Neuronal stem cell (in vitro differentiated cells): ENCODE measurements at regions not wholly inside any gene's neighbourhood (a gene's known extent, or its start where the extent isn't known, plus 50 kb on each side); places are given as distances from the start of the nearest gene placed in this dataset.

ENCODE experiments used
- DNase-seq: peaks from one replicate; pipeline ENCODE4 v3.0.0-alpha.2; 2013; ENCODE audit warnings: low spot score
- H2AFZ ChIP-seq: one replicate; pipeline ENCODE4 v1.6.1; 2013; ENCODE audit warnings: mild to moderate bottlenecking, low read length, inconsistent platforms
- H2AK5ac ChIP-seq: 2 replicates; pipeline ENCODE4 v1.6.1; 2013; ENCODE audit warnings: low read depth, mild to moderate bottlenecking, inconsistent platforms, low read length, moderate library complexity, mixed read lengths
- H2BK120ac ChIP-seq: 2 replicates; pipeline ENCODE4 v1.6.1; 2013; ENCODE audit warnings: low read depth, mild to moderate bottlenecking, inconsistent platforms, low read length, moderate library complexity, mixed read lengths
- H2BK12ac ChIP-seq: one replicate; pipeline ENCODE4 v1.6.1; 2013; ENCODE audit warnings: low read length, inconsistent platforms
- H2BK15ac ChIP-seq: 2 replicates; pipeline ENCODE4 v1.6.1; 2013; ENCODE audit warnings: mild to moderate bottlenecking, low read length, inconsistent platforms, mixed read lengths
- H2BK5ac ChIP-seq: one replicate; pipeline ENCODE4 v1.6.1; 2013; ENCODE audit warnings: inconsistent platforms, mild to moderate bottlenecking, low read length, moderate library complexity
- H3K14ac ChIP-seq: one replicate; pipeline ENCODE4 v1.6.1; 2013; ENCODE audit warnings: low read length, inconsistent platforms
- H3K18ac ChIP-seq: 2 replicates; pipeline ENCODE4 v1.6.1; 2013; ENCODE audit warnings: low read length, inconsistent platforms
- H3K23ac ChIP-seq: 2 replicates; pipeline ENCODE4 v1.6.1; 2013; ENCODE audit warnings: low read depth, mild to moderate bottlenecking, mixed read lengths, low read length, inconsistent platforms; ENCODE audit not compliant: poor library complexity
- H3K27ac ChIP-seq: replicated peaks from 3 replicates; pipeline ENCODE4 v1.5.1; 2013; ENCODE audit warnings: low read length, inconsistent platforms
- H3K27me3 ChIP-seq, 3 experiments: 2 replicates each; pipeline ENCODE4 v1.6.1; 2013; ENCODE audit warnings: low read length in 3 of 3, mild to moderate bottlenecking in 2 of 3, inconsistent platforms in 1 of 3, low read depth in 1 of 3, mixed read lengths in 1 of 3, moderate library complexity in 1 of 3; ENCODE audit not compliant: control insufficient read depth in 3 of 3, insufficient read depth in 3 of 3
- H3K36me3 ChIP-seq, 2 donors: replicated peaks in 1 of 2; 2 replicates each; pipeline ENCODE4 v1.6.1; 2013; ENCODE audit warnings: low read length in 2 of 2; ENCODE audit not compliant: control insufficient read depth in 2 of 2, insufficient read depth in 2 of 2
- H3K4ac ChIP-seq: 2 replicates; pipeline ENCODE4 v1.6.1; 2013; ENCODE audit warnings: inconsistent platforms, mild to moderate bottlenecking, low read length, moderate library complexity
- H3K4me1 ChIP-seq, 2 donors: 1 replicate in 1 of 2; 2 replicates in 1 of 2; pipeline ENCODE4 v1.6.1; 2013; ENCODE audit warnings: low read length in 2 of 2, low read depth in 1 of 2; ENCODE audit not compliant: control insufficient read depth in 2 of 2, insufficient read depth in 1 of 2
- H3K4me2 ChIP-seq: one replicate; pipeline ENCODE4 v1.6.1; 2013; ENCODE audit warnings: mild to moderate bottlenecking, low read length, inconsistent platforms; ENCODE audit not compliant: insufficient read depth, poor library complexity, severe bottlenecking
- H3K4me3 ChIP-seq, 2 donors: 2 replicates each; pipeline ENCODE4 v1.5.1; 2013; ENCODE audit warnings: low read length in 2 of 2, mild to moderate bottlenecking in 2 of 2, inconsistent platforms in 1 of 2, moderate library complexity in 1 of 2
- H3K79me1 ChIP-seq: one replicate; pipeline ENCODE4 v1.6.1; 2013; ENCODE audit warnings: low read depth, mild to moderate bottlenecking, inconsistent platforms, low read length, moderate library complexity
- H3K9ac ChIP-seq: one replicate; pipeline ENCODE4 v1.6.1; 2013; ENCODE audit warnings: mild to moderate bottlenecking, low read depth, low read length, inconsistent platforms; ENCODE audit not compliant: poor library complexity
- H3K9me3 ChIP-seq, 2 donors: replicated peaks in 1 of 2; 2 replicates each; pipeline versions ENCODE3 to v1.6.1; 2013; ENCODE audit warnings: low read length in 2 of 2, mild to moderate bottlenecking in 2 of 2, inconsistent platforms in 1 of 2, low read depth in 1 of 2, mixed read lengths in 1 of 2, moderate library complexity in 1 of 2; ENCODE audit not compliant: control insufficient read depth in 2 of 2, insufficient read depth in 1 of 2
- H4K8ac ChIP-seq: one replicate; pipeline ENCODE4 v1.6.1; 2013; ENCODE audit warnings: low read depth, mild to moderate bottlenecking, inconsistent platforms, low read length, moderate library complexity
- H4K91ac ChIP-seq: one replicate; pipeline ENCODE4 v1.6.1; 2013; ENCODE audit warnings: low read length, low read depth, mild to moderate bottlenecking, inconsistent platforms; ENCODE audit not compliant: poor library complexity
- WGBS, 2 donors: extraction: QIAGEN DNeasy Blood & Tissue Kit; methylation state at CpG; one replicate each; pipeline ENCODE4 v1.1.7; 2013; ENCODE audit warnings: missing lambda C conversion rate in 2 of 2, mixed read lengths in 1 of 2; ENCODE audit not compliant: insufficient read length in 2 of 2, insufficient replicate concordance in 1 of 2; ENCODE audit errors: extremely low coverage in 2 of 2; 5-methylcytosine and 5-hydroxymethylcytosine counted together

DNA sequence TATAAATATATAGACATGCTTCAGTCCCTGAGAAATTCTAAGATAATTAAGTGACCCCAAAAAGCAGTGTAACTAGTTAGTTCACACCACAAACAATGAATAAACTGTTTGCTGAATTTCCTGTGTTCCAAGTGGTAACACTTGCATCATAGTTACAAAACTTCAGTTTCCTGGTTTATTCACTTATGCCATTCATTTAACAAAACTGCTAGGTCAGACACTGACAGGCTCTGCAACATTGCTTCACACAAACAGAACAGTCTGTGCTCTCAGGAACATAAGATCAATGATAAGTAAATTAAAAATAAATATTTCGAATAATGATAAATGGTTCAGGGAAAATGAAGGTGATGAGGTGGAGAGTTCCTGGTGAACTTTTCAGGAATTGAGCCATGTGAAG lies 133.3 kb upstream of the NAMPT start:
- Histone ChIP-seq H3K36me3 (no peaks in the 10 kb centered on the region), H3K23ac (no peak overlapping the region), H2BK12ac (no peak overlapping the region), H3K9ac (no peak overlapping the region), H3K18ac (no peak overlapping the region), H3K27ac (no peak overlapping the region), H3K79me1 (no peaks in the 10 kb centered on the region), H2AK5ac (no peak overlapping the region), H2BK15ac (no peak overlapping the region), H3K4ac (no peak overlapping the region), H3K4me1 (no peaks in the 10 kb centered on the region), H3K4me2 (no peak overlapping the region), H4K91ac (no peak overlapping the region), H3K27me3 (no peaks in the 10 kb centered on the region), H2AFZ (no peak overlapping the region), H3K9me3 (no peaks in the 10 kb centered on the region), H4K8ac (no peak overlapping the region), H3K4me3 (no peak overlapping the region), H2BK120ac (no peak overlapping the region), H2BK5ac (no peak overlapping the region), H3K14ac (no peak overlapping the region)
- WGBS, 2 donors: 100% methylated on average over 1 of the region's 1 CpG
- no peak for DNase-seq

DNA sequence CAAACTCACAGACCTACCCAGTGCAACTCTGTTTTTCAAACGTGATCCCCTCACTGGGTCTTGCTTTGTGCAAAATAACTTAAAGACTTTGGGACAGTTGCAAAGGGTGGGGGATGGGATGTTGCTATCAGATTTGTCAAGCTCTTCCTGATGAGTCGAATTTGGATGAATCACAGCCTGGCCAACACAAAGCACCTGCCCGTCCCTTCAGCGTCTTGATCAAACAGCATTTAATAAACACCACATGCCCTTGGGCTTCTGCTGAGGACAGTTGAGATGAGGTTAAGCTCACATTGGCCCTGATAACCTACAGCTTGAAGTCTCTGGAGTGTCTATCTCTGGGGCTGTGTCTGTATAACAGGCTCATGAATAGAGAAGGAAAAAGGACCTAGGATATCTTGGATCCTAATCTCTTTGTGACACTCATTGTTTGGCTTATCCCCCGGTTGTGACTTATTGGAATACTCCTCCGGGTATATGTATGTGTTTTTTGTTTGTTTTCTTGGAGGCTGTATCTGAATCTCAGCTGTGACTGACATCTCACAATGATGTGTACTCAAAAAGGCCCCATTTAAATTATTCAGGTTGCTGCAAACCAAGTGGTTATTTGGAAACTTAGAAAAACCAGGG lies 132.6 kb upstream of the NAMPT start:
- Histone ChIP-seq H3K18ac (no peak overlapping the region), H2BK15ac (no peak overlapping the region), H3K23ac (no peak overlapping the region), H2AFZ (no peak overlapping the region), H2BK5ac (no peak overlapping the region), H2BK12ac (no peak overlapping the region), H3K9ac (no peak overlapping the region), H2AK5ac (no peak overlapping the region), H3K4ac (no peak overlapping the region), H3K14ac (no peak overlapping the region), H2BK120ac (no peak overlapping the region), H3K4me1 (no peaks in the 10 kb centered on the region), H3K27ac (no peak overlapping the region), H4K8ac (no peak overlapping the region), H3K4me2 (no peak overlapping the region), H4K91ac (no peak overlapping the region), H3K36me3 (no peaks in the 10 kb centered on the region), H3K4me3 (no peak overlapping the region), H3K9me3 (no peaks in the 10 kb centered on the region), H3K27me3 (no peaks in the 10 kb centered on the region), H3K79me1 (no peaks in the 10 kb centered on the region)
- DNase-seq: no peak
- WGBS, 2 donors: no CpG with 5 or more reads among the region's 6 CpGs

DNA sequence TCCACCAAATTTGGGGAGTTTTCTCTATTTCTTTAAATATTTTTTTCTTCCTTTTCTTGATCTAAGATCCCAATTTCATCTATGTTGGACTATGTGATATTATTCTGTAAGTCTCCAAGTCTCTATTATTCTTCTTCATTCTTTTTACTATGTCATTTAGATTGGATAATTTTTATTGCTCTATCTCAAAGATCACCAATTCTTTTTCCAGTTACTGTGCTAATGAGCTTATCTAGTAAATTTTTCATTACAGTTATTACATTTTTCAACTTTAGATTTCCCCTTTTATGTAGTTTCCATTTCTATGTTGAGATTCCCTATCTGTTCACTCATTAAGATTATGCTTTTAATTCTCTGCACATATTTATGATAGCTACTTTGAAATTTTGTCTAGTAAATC lies 131.6 kb upstream of the NAMPT start:
- H3K4ac ChIP-seq: no peak overlapping the region
- H3K27me3 ChIP-seq: peaks cover 0 to 2% (median 0%) of the 10 kb centered on the region in 3 experiments
- no peak overlapping the region for H4K8ac ChIP-seq
- H3K27ac ChIP-seq: no peak overlapping the region
- no peaks in the 10 kb centered on the region for H3K79me1 ChIP-seq
- H3K18ac ChIP-seq: no peak overlapping the region
- H2AK5ac ChIP-seq: no peak overlapping the region
- no peak overlapping the region for H3K4me2 ChIP-seq
- H2BK120ac ChIP-seq: no peak overlapping the region
- H2BK5ac ChIP-seq: no peak overlapping the region
- H3K9ac ChIP-seq: no peak overlapping the region
- H2BK12ac ChIP-seq: no peak overlapping the region
- H3K36me3 ChIP-seq: no peaks in the 10 kb centered on the region
- H3K4me1 ChIP-seq: no peaks in the 10 kb centered on the region
- H2BK15ac ChIP-seq: no peak overlapping the region
- DNase-seq: no peak
- no peak overlapping the region for H4K91ac ChIP-seq
- no peak overlapping the region for H3K14ac ChIP-seq
- no peaks in the 10 kb centered on the region for H3K9me3 ChIP-seq
- H3K4me3 ChIP-seq: no peak overlapping the region
- H2AFZ ChIP-seq: no peak overlapping the region
- H3K23ac ChIP-seq: no peak overlapping the region

DNA sequence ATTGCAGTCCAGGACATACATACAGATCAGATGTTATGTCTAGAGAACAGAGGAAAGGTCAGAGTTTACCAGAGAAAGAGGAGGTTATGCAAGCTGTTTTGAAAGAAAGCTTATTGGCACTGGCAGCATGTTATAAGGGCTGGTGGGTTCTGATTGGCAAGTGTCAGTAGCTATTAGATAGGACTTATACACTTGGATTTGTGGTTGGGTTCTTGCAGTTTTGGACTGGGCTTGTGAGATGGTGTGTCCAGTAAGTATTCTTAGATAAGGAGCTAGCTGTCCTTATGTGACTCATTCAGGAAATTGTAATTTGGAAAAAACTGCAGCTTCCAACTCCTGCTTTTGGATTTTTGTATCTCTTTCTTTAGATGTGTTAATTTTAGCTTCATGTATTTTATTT lies 130.7 kb upstream of the NAMPT start:
- H3K4me1 ChIP-seq: no peaks in the 10 kb centered on the region
- no peaks in the 10 kb centered on the region for H3K9me3 ChIP-seq
- no peaks in the 10 kb centered on the region for H3K36me3 ChIP-seq
- no peak overlapping the region for H2AFZ ChIP-seq
- H3K9ac ChIP-seq: no peak overlapping the region
- no peak overlapping the region for H3K14ac ChIP-seq
- no peak overlapping the region for H4K91ac ChIP-seq
- DNase-seq: no peak
- no peak overlapping the region for H3K4ac ChIP-seq
- H4K8ac ChIP-seq: no peak overlapping the region
- no peak overlapping the region for H3K4me3 ChIP-seq
- no peak overlapping the region for H2BK120ac ChIP-seq
- no peak overlapping the region for H2BK12ac ChIP-seq
- no peak overlapping the region for H2BK15ac ChIP-seq
- H2BK5ac ChIP-seq: no peak overlapping the region
- H3K18ac ChIP-seq: no peak overlapping the region
- no peak overlapping the region for H3K23ac ChIP-seq
- peaks cover 0 to 3% (median 0%) of the 10 kb centered on the region in 3 experiments for H3K27me3 ChIP-seq
- no peak overlapping the region for H3K27ac ChIP-seq
- no peak overlapping the region for H3K4me2 ChIP-seq
- H3K79me1 ChIP-seq: no peaks in the 10 kb centered on the region
- no peak overlapping the region for H2AK5ac ChIP-seq
